Osteoblast (primary cell): ENCODE measurements at regions not wholly inside any gene's neighbourhood (a gene's known extent, or its start where the extent isn't known, plus 50 kb on each side); places are given as distances from the start of the nearest gene placed in this dataset.

Experiments used
- DNase-seq: peaks from one replicate; pipeline ENCODE4 v3.0.0; 2011; ENCODE audit warnings: low spot score, mixed read lengths; ENCODE audit not compliant: insufficient read length; ENCODE audit errors: missing footprints
- H2AFZ ChIP-seq: 2 replicates; pipeline ENCODE4 v1.6.0; 2011; ENCODE audit warnings: mild to moderate bottlenecking, low read length
- H3K27ac ChIP-seq: 2 replicates; pipeline ENCODE4 v1.5.1; 2011; ENCODE audit warnings: mild to moderate bottlenecking, low read depth, low read length, moderate library complexity
- H3K27me3 ChIP-seq: 2 replicates; pipeline ENCODE4 v1.6.0; 2012; ENCODE audit warnings: mild to moderate bottlenecking, control low read depth, inconsistent platforms, low read length, moderate library complexity; ENCODE audit not compliant: insufficient read depth
- H3K36me3 ChIP-seq: 2 replicates; pipeline ENCODE4 v1.5.1; 2011; ENCODE audit warnings: mild to moderate bottlenecking, low read length, control low read depth, moderate library complexity; ENCODE audit not compliant: insufficient read depth
- H3K4me1 ChIP-seq: 2 replicates; pipeline ENCODE4 v1.5.1; 2011; ENCODE audit warnings: mild to moderate bottlenecking, low read length, control low read depth, moderate library complexity; ENCODE audit not compliant: insufficient read depth
- H3K4me2 ChIP-seq: 2 replicates; pipeline ENCODE4 v1.6.0; 2011; ENCODE audit warnings: mild to moderate bottlenecking, low read length; ENCODE audit not compliant: insufficient read depth
- H3K4me3 ChIP-seq: fragments of 200-600 bp; sonication (generic); 3 replicates; pipeline ENCODE4 v1.5.1; 2012; ENCODE audit warnings: mild to moderate bottlenecking, low read length, inconsistent platforms; ENCODE audit not compliant: insufficient read depth
- H3K79me2 ChIP-seq: 2 replicates; pipeline ENCODE4 v1.6.0; 2012; ENCODE audit warnings: mild to moderate bottlenecking, low read length, control low read depth, inconsistent platforms; ENCODE audit not compliant: insufficient read depth
- H3K9me3 ChIP-seq: 2 replicates; pipeline ENCODE4 v1.5.1; 2011; ENCODE audit warnings: low read depth, low read length, control low read depth
- H4K20me1 ChIP-seq: 2 replicates; pipeline ENCODE4 v1.6.0; 2012; ENCODE audit warnings: mild to moderate bottlenecking, low read length, control low read depth; ENCODE audit not compliant: insufficient read depth
- CTCF ChIP-seq: IDR thresholded peaks from 2 replicates; pipeline ENCODE4 v1.5.1; 2011; ENCODE audit warnings: mild to moderate bottlenecking, low read depth, low read length, moderate library complexity; ENCODE audit errors: extremely low read depth

DNA sequence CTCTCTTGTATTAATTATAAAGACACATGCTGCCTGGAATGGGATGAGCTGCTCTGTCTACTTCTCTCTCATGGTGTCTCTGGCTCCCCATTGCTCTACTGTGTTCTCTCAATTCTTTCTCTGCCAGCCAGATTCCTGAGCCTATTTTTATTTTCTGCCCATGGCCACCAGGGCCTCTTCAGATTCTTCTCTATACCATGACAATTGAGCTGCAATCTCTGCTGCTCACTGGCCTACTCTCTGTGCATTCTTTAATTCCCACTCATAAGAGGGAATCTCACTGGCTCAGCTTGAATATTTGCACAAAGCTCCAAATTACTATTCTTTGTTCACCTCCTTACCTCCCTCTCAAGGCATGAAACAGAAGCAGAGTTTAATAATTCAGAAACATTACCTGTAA lies 161.4 kb upstream of the GULP1 start:
- Histone ChIP-seq H3K4me1 (no peaks in the 10 kb centered on the region), H3K79me2 (no peaks in the 10 kb centered on the region), H3K27ac (no peak overlapping the region), H3K27me3 (no peaks in the 10 kb centered on the region), H3K4me3 (no peak overlapping the region), H2AFZ (no peak overlapping the region), H4K20me1 (no peaks in the 10 kb centered on the region), H3K4me2 (no peak overlapping the region), H3K36me3 (no peaks in the 10 kb centered on the region), H3K9me3 (no peaks in the 10 kb centered on the region)
- no peak for TF ChIP-seq CTCF
- DNase-seq: no peak

DNA sequence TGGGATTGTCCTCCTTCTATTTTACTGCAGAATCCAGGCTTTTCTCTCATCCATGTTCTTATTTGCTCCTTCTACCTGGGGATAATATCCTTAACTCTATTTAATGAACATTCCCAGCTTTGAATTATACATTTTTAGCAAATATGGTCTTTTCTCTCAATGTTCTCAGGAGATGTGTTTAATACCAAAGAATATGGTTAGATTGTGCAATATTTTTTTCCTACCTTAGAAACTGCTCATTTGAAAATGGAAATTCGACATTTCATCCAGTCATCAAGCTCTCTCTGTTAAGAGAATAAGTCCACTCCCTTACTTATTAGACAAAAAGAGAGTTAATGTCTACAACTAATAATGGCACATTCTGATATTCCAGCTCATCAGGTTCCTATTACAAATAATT lies 160.4 kb upstream of the GULP1 start:
- no peak for TF ChIP-seq CTCF
- no peak overlapping the region for H2AFZ ChIP-seq
- no peaks in the 10 kb centered on the region for H3K36me3 ChIP-seq
- H3K4me2 ChIP-seq: no peak overlapping the region
- no peaks in the 10 kb centered on the region for H3K4me1 ChIP-seq
- no peaks in the 10 kb centered on the region for H3K9me3 ChIP-seq
- H3K79me2 ChIP-seq: no peaks in the 10 kb centered on the region
- DNase-seq: no peak
- H3K27ac ChIP-seq: no peak overlapping the region
- H3K27me3 ChIP-seq: no peaks in the 10 kb centered on the region
- no peak overlapping the region for H3K4me3 ChIP-seq
- no peaks in the 10 kb centered on the region for H4K20me1 ChIP-seq

GRCh38 chr2:188132385-188132784 lies 159.3 kb upstream of the GULP1 start:
- Histone ChIP-seq H3K27me3 (no peaks in the 10 kb centered on the region), H4K20me1 (no peaks in the 10 kb centered on the region), H3K4me2 (no peak overlapping the region), H3K27ac (no peak overlapping the region), H3K9me3 (no peaks in the 10 kb centered on the region), H3K36me3 (no peaks in the 10 kb centered on the region), H3K4me3 (no peak overlapping the region), H3K79me2 (no peaks in the 10 kb centered on the region), H3K4me1 (no peaks in the 10 kb centered on the region), H2AFZ (no peak overlapping the region)
- DNase-seq: no peak
- TF ChIP-seq CTCF: no peak

DNA sequence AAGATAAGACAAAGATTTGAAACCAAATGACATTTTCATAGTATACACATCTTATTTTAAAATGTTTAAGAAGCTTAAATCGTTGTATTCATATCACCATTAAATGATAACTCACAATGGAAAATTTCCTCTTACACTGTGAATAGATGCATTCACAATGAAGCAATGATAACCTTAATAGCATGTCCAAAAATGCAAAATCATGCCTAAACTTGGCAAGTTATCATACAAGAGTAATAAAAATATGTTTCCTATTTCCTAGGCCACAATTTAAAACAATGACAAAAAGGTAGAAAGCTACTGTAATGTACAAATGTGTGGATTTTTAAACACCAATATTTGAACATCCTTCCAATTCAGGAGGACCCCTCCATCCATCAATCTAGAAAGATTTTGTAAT lies 157.4 kb upstream of the GULP1 start:
- no peak overlapping the region for H2AFZ ChIP-seq
- no peaks in the 10 kb centered on the region for H3K36me3 ChIP-seq
- DNase-seq: no peak
- H3K27me3 ChIP-seq: no peaks in the 10 kb centered on the region
- no peak for TF ChIP-seq CTCF
- H3K9me3 ChIP-seq: no peaks in the 10 kb centered on the region
- H4K20me1 ChIP-seq: no peaks in the 10 kb centered on the region
- no peak overlapping the region for H3K27ac ChIP-seq
- no peak overlapping the region for H3K4me3 ChIP-seq
- H3K4me2 ChIP-seq: no peak overlapping the region
- no peaks in the 10 kb centered on the region for H3K4me1 ChIP-seq
- H3K79me2 ChIP-seq: no peaks in the 10 kb centered on the region
